WERI-Rb-1 (cell line): ENCODE measurements at regions not wholly inside any gene's neighbourhood (a gene's known extent, or its start where the extent isn't known, plus 50 kb on each side); places are given as distances from the start of the nearest gene placed in this dataset.

ENCODE experiments used
- DNase-seq: peaks from one replicate; pipeline ENCODE4 v3.0.0-alpha.2; 2020
- H3K27ac ChIP-seq: fragments of 250-450 bp; sonication (Bioruptor Pico); 2 replicates; pipeline ENCODE4 v1.5.1; 2020; ENCODE audit warnings: mild to moderate bottlenecking, moderate library complexity
- H3K27me3 ChIP-seq: fragments of 250-450 bp; sonication (Bioruptor Pico); 2 replicates; pipeline ENCODE4 v1.5.1; 2021; ENCODE audit warnings: mild to moderate bottlenecking, low read depth, moderate library complexity; ENCODE audit not compliant: insufficient read depth, severe bottlenecking
- H3K36me3 ChIP-seq: fragments of 250-450 bp; sonication (Bioruptor Pico); 2 replicates; pipeline ENCODE4 v1.5.1; 2020; ENCODE audit warnings: mild to moderate bottlenecking, moderate library complexity
- H3K4me3 ChIP-seq: 2 replicates; pipeline ENCODE4 v1.5.1; 2011; ENCODE audit warnings: low read depth, mild to moderate bottlenecking, control low read depth, low read length
- H3K9me3 ChIP-seq: fragments of 250-450 bp; sonication (Bioruptor Pico); 2 replicates; pipeline ENCODE4 v1.5.1; 2021; ENCODE audit warnings: mild to moderate bottlenecking, moderate library complexity; ENCODE audit not compliant: severe bottlenecking
- TF ChIP-seq, protein P1 (sequence below): IDR thresholded peaks from 2 replicates; pipeline ENCODE4 v1.5.1; 2011; ENCODE audit warnings: low read depth, mild to moderate bottlenecking, control low read depth, inconsistent platforms, low read length

DNA sequence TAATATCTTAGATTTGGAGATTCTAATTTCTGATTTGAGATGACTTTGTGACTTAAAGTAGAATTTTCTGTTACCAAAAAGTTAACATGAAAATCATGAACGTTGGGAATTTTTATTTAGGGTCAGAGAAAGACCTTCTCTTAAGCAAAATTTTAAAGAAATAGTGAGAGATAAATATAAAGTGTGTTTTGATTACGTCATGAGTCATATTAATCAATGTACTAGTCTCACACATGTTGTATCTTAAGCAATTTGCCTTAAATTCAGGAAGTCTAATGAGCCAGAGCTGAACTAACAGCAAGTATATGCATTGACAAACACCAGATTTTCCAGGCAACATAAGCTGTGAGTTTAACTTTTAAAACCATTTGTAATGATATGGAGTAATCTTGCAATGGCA is 765.5 kb upstream of the SORCS1 start:
- DNase-seq, result no peak
- Histone ChIP-seq H3K27me3 (no peaks in the 10 kb centered on the region), H3K36me3 (no peaks in the 10 kb centered on the region), H3K27ac (no peak overlapping the region), H3K9me3 (no peaks in the 10 kb centered on the region), H3K4me3 (no peak overlapping the region)
- TF ChIP-seq, protein P1, sequence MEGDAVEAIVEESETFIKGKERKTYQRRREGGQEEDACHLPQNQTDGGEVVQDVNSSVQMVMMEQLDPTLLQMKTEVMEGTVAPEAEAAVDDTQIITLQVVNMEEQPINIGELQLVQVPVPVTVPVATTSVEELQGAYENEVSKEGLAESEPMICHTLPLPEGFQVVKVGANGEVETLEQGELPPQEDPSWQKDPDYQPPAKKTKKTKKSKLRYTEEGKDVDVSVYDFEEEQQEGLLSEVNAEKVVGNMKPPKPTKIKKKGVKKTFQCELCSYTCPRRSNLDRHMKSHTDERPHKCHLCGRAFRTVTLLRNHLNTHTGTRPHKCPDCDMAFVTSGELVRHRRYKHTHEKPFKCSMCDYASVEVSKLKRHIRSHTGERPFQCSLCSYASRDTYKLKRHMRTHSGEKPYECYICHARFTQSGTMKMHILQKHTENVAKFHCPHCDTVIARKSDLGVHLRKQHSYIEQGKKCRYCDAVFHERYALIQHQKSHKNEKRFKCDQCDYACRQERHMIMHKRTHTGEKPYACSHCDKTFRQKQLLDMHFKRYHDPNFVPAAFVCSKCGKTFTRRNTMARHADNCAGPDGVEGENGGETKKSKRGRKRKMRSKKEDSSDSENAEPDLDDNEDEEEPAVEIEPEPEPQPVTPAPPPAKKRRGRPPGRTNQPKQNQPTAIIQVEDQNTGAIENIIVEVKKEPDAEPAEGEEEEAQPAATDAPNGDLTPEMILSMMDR, result no peak

DNA sequence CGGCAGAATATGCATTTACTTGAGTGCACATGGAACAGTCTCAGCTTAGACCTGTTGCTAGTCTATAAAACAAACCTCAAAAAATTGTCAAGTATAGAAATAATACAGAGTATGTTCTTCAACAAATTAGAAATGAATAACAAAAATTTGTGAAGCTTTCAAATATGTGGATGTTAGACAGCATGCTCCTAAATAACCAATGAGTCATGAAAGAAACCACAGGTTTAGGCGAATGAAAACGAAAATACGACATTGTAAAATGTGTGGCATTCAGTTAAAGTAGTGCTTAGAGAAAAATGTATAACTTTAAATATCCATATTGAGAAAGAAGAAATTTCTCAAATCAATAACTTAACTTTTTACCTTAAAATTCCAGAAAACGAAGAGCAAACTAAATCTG is 760.0 kb upstream of the SORCS1 start:
- H3K36me3 ChIP-seq, result no peaks in the 10 kb centered on the region
- TF ChIP-seq, protein P1, result no peak

DNA sequence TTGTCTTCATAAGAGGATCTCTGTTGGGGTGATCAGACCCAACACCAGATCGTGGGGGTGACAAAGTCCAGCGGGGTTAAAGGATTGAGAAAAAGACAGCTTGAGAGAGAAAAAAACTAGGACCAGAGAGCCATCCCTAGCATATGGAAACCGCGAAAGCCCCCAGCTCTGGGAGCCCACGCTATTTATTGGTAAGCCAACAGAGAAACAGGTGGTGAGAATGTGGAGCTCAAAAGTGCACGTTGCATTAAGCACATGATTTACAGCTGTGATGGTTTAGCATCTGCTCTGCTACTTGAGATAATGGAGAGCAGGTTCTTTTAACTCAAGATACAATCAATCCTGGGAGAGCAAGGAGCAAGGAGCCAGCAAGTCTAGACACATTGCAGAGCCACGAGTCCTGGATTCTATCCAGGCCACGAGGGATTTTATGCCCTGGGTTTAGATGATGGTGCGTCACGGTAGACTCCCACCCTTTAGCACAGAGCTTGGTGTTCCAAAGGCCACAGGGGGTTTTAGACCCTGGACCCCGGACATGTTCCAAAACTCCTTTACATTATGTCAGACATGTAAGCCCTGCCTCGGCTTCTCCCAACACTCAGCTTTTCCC is 755.2 kb upstream of the SORCS1 start:
- TF ChIP-seq, protein P1, result no peak
- H3K36me3 ChIP-seq, result no peaks in the 10 kb centered on the region
- DNase-seq, result peak; percentile 92
- H3K4me3 ChIP-seq, result no peak overlapping the region
- peaks cover 8% of the 10 kb centered on the region for H3K9me3 ChIP-seq
- H3K27me3 ChIP-seq, result no peaks in the 10 kb centered on the region
- H3K27ac ChIP-seq, result peak overlapping the region; percentile 92

More for the DNA sequence above, 760.0 kb upstream of the SORCS1 start:
- no peak overlapping the region for H3K27ac ChIP-seq
- H3K4me3 ChIP-seq, result no peak overlapping the region
- no peaks in the 10 kb centered on the region for H3K27me3 ChIP-seq
- DNase-seq, result no peak
- peaks cover 4% of the 10 kb centered on the region for H3K9me3 ChIP-seq

DNA sequence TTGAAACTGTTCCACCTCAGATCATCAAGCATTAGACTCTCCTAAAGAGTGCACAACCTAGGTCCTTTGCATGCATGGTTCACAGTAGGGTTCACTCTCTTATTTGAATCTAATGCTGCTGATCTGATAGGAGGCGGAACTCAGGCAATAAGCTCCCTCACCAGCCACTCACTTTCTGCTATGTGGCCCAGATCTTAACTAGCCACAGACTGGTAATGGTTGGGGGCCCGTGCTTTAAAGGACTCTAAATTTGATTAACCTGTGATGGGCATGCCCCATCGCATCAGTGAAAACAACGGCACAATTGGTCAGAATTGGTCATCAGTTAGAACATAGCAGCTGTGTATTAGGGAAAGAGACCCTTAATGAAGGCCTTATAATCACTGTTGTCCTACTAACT is 753.7 kb upstream of the SORCS1 start:
- no peaks in the 10 kb centered on the region for H3K27me3 ChIP-seq
- peak; percentile 11 for DNase-seq
- H3K36me3 ChIP-seq, result 0 out of 2 replicates have a peak, but pooled peaks cover 3% of the 10 kb centered on the region
- H3K9me3 ChIP-seq, result peaks cover 8% of the 10 kb centered on the region
- peak overlapping the region; percentile 83 for H3K27ac ChIP-seq
- TF ChIP-seq, protein P1, result no peak
- H3K4me3 ChIP-seq, result peak overlapping the region; percentile 34

DNA sequence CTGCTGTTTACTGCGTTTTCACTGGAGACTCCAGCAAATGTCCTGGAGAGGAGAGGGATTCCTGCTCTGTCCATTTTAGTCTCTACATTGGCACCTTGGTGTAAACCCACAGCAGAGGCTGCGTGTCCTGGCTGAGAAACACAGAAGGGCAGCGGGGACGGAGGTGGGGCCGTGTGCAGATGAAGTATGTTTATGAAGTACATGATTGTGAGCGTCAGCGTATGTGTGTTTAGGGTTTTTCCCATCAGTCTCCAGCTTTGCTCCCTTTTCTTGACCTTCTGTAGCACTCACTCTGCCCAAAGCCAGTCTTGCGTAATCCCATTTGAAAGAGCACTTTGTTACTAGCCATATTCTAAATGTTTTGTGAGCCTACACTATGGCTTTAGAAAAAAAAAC is 750.7 kb upstream of the SORCS1 start:
- H3K9me3 ChIP-seq, result peaks cover 3% of the 10 kb centered on the region
- H3K4me3 ChIP-seq, result peak overlapping the region; percentile 70
- 0 out of 2 replicates have a peak, but pooled peaks cover 3% of the 10 kb centered on the region for H3K36me3 ChIP-seq
- H3K27ac ChIP-seq, result peak overlapping the region; percentile 90
- H3K27me3 ChIP-seq, result no peaks in the 10 kb centered on the region
- TF ChIP-seq, protein P1, result no peak
- DNase-seq, result no peak
